ENCODE measurements at regions not wholly inside any gene's neighbourhood (a gene's known extent, or its start where the extent isn't known, plus 50 kb on each side); places are given as distances from the start of the nearest gene placed in this dataset.

DNA sequence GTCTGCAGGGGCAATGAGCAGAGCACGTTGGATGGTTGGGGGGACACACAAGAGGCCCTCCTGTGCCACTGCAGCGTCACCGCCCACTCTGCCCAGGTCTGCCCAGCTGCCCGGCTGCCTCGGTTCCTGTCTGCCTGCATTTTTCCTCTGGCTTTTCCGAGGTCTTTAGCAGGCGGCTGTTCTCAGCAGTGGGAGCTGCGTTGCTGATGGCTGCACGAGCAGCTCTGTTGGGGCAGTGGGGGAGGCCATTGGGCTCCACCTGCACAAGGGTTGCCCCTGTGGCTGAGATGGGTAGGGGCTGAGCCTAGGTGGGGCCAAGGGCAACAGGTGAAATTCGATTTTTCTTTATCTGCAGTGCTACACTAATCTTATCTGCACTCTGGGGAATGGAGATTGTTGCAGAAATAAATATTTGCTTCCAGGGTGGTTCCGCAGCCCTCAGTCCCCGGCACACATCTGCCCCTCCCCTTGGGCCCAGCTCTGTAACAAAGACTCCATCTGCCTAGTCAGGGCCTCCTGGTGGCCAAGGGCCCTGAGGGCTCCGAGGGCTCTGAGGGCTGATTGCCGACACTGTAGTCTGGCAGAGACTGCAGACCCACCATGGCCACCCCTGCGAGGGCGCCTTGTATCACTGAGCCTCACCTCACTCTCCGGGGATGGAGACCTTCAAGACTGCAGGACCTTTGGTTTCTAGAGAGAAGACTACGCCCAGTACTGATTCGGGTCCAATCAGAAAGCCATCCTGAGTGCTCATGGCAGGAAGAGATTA, 141.7 kb upstream of the SHH start:
- Histone ChIP-seq H3K27me3 (ENCODE audit: control insufficient read depth, insufficient read depth, low read length) (no peaks in the 10 kb centered on the region), H3K9me3 (ENCODE audit: control insufficient read depth, insufficient read depth, low read length) (no peaks in the 10 kb centered on the region), H3K27ac (ENCODE audit: low read length) (no peak overlapping the region), H3K36me3 (ENCODE audit: control insufficient read depth, insufficient read depth, low read length) (no peaks in the 10 kb centered on the region), H3K4me3 (ENCODE audit: low read length) (no peak overlapping the region), H3K4me1 (ENCODE audit: control insufficient read depth, insufficient read depth, low read length) (no peaks in the 10 kb centered on the region)
- Mint-ChIP-seq H3K9me3 (no peaks in the 10 kb centered on the region), H3K27me3 (ENCODE audit: low read depth in 2 of 2) (no peaks in the 10 kb centered on the region), H3K36me3 (no peaks in the 10 kb centered on the region), H3K4me3 (no peak overlapping the region), H3K27ac (no peak overlapping the region), H3K4me1 (no peaks in the 10 kb centered on the region)
- ATAC-seq: no peak
- 89% methylated on average over 18 of the region's 19 CpGs for WGBS (ENCODE audit: insufficient coverage)
- TF ChIP-seq, protein P1, sequence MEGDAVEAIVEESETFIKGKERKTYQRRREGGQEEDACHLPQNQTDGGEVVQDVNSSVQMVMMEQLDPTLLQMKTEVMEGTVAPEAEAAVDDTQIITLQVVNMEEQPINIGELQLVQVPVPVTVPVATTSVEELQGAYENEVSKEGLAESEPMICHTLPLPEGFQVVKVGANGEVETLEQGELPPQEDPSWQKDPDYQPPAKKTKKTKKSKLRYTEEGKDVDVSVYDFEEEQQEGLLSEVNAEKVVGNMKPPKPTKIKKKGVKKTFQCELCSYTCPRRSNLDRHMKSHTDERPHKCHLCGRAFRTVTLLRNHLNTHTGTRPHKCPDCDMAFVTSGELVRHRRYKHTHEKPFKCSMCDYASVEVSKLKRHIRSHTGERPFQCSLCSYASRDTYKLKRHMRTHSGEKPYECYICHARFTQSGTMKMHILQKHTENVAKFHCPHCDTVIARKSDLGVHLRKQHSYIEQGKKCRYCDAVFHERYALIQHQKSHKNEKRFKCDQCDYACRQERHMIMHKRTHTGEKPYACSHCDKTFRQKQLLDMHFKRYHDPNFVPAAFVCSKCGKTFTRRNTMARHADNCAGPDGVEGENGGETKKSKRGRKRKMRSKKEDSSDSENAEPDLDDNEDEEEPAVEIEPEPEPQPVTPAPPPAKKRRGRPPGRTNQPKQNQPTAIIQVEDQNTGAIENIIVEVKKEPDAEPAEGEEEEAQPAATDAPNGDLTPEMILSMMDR (IDR thresholded peaks at IDR 0.05): no peak
- intact Hi-C loops (cut with micrococcal nuclease): no loop called here
- DNase-seq: no peak

DNA sequence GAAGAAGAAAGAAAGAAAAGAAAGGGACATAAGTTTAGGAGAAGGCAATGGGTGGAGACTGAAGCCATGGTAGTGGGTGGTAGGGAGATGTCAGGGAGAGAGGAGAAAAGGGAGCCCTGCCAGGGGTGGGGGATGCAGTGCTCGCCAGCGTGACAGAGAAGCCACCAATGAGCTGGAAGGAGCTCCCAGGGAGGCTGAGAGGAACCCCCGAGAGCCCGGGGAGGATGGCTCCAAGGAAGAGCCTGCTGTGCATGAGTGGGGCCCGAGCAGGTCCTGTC, 141.2 kb upstream of the SHH start:
- Mint-ChIP-seq H3K27ac (no peak overlapping the region), H3K4me3 (no peak overlapping the region), H3K4me1 (no peaks in the 10 kb centered on the region), H3K36me3 (no peaks in the 10 kb centered on the region), H3K9me3 (no peaks in the 10 kb centered on the region), H3K27me3 (ENCODE audit: low read depth in 2 of 2) (no peaks in the 10 kb centered on the region)
- Histone ChIP-seq H3K36me3 (ENCODE audit: control insufficient read depth, insufficient read depth, low read length) (no peaks in the 10 kb centered on the region), H3K27me3 (ENCODE audit: control insufficient read depth, insufficient read depth, low read length) (no peaks in the 10 kb centered on the region), H3K4me3 (ENCODE audit: low read length) (no peak overlapping the region), H3K4me1 (ENCODE audit: control insufficient read depth, insufficient read depth, low read length) (no peaks in the 10 kb centered on the region), H3K9me3 (ENCODE audit: control insufficient read depth, insufficient read depth, low read length) (no peaks in the 10 kb centered on the region), H3K27ac (ENCODE audit: low read length) (no peak overlapping the region)
- DNase-seq (no peak), ATAC-seq (no peak)
- TF ChIP-seq, protein P1 (IDR thresholded peaks at IDR 0.05): no peak
- intact Hi-C loops (cut with micrococcal nuclease): no loop called here
- WGBS (ENCODE audit: insufficient coverage): 83% methylated on average over 5 of the region's 5 CpGs

DNA sequence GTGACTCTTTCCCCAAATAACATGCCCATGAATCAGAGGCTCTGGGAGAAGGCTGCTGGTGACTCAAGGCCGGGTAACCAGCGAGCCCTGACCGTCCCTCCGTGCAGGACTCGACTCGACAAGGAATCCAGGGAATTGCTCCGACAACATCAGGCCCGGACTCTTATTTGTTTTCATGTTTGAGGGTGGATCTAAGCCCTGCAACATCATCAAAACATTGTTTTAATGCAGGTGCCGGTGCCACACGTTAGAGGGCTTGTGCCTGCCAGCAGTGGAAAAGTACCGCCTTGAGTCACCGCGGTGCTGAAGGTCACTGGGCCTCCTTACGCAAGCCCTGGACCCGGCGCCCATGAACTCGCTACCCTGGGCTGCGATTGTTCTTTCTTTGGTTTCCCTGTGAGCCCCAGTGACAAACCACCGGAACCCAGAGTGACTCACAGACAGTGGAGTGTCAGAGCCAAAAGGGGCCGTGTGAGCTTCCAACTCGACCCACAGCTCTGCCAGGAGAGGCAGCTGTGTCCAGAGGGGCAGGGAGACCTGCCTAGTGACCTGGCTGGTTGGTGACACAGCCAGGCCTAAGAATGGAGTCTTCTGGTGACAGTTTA, 139.4 kb upstream of the SHH start:
- H3K4me3 Mint-ChIP-seq: no peak overlapping the region
- Histone ChIP-seq H3K27me3 (ENCODE audit: control insufficient read depth, insufficient read depth, low read length) (no peaks in the 10 kb centered on the region), H3K27ac (ENCODE audit: low read length) (no peak overlapping the region), H3K4me1 (ENCODE audit: control insufficient read depth, insufficient read depth, low read length) (no peaks in the 10 kb centered on the region), H3K9me3 (ENCODE audit: control insufficient read depth, insufficient read depth, low read length) (no peaks in the 10 kb centered on the region), H3K4me3 (ENCODE audit: low read length) (no peak overlapping the region), H3K36me3 (ENCODE audit: control insufficient read depth, insufficient read depth, low read length) (no peaks in the 10 kb centered on the region)
- intact Hi-C loops (cut with micrococcal nuclease): no loop called here
- TF ChIP-seq, protein P1 (IDR thresholded peaks at IDR 0.05): no peak
- H3K9me3 Mint-ChIP-seq: peaks cover 0 to 1% of the 10 kb centered on the region in 2 donors
- H3K27ac Mint-ChIP-seq: no peak overlapping the region
- H3K27me3 Mint-ChIP-seq (ENCODE audit: low read depth in 2 of 2): no peaks in the 10 kb centered on the region
- ATAC-seq: no peak
- H3K36me3 Mint-ChIP-seq: no peaks in the 10 kb centered on the region
- WGBS (ENCODE audit: insufficient coverage): 88% methylated on average over 21 of the region's 21 CpGs
- H3K4me1 Mint-ChIP-seq: no peaks in the 10 kb centered on the region
- DNase-seq: no peak

Data from natural killer cell (primary cell).